Mesodermal cell (in vitro differentiated cells): ENCODE measurements at regions not wholly inside any gene's neighbourhood (a gene's known extent, or its start where the extent isn't known, plus 50 kb on each side); places are given as distances from the start of the nearest gene placed in this dataset.
"Not testable (repeated sequence)": the region's sequence is repeated elsewhere in the genome, so short reads cannot be mapped to it uniquely, and the experiment has no call there.

Source experiments
- H3K27ac ChIP-seq: 2 replicates; pipeline ENCODE4 v1.7.0; 2013; ENCODE audit warnings: mild to moderate bottlenecking, low read depth, low read length, moderate library complexity; ENCODE audit not compliant: severe bottlenecking
- H3K36me3 ChIP-seq: 2 replicates; pipeline ENCODE4 v1.7.1; 2013; ENCODE audit warnings: mild to moderate bottlenecking, low read length, moderate library complexity; ENCODE audit not compliant: control insufficient read depth, insufficient read depth
- H3K4me1 ChIP-seq: one replicate; pipeline ENCODE4 v1.7.1; 2013; ENCODE audit warnings: mild to moderate bottlenecking, low read length; ENCODE audit not compliant: insufficient read depth, control insufficient read depth, poor library complexity, severe bottlenecking
- H3K4me3 ChIP-seq: 2 replicates; pipeline ENCODE4 v1.7.0; 2013; ENCODE audit warnings: low read length, control low read depth, mild to moderate bottlenecking; ENCODE audit not compliant: insufficient read depth, poor library complexity, severe bottlenecking; ENCODE audit errors: extremely low read depth
- H3K9me3 ChIP-seq: 2 replicates; pipeline ENCODE4 v1.7.1; 2013; ENCODE audit warnings: mild to moderate bottlenecking, low read length, moderate library complexity; ENCODE audit not compliant: control insufficient read depth
- WGBS, 2 experiments: methylation state at CpG; one replicate each; pipeline ENCODE4 v1.1.5; 2013; ENCODE audit warnings: missing lambda C conversion rate in 2 of 2; ENCODE audit not compliant: insufficient coverage in 2 of 2; 5-methylcytosine and 5-hydroxymethylcytosine counted together

GRCh38 chr2:111517050-111517720, 366.8 kb downstream of the ANAPC1 start:
- H3K4me1 ChIP-seq, H3K27ac ChIP-seq, H3K9me3 ChIP-seq, H3K4me3 ChIP-seq, H3K36me3 ChIP-seq: not testable (repeated sequence)
- no CpG with 5 or more reads among the region's 2 CpGs for WGBS, 2 experiments

- not testable (repeated sequence) for H3K36me3 ChIP-seq, H3K4me1 ChIP-seq, H3K27ac ChIP-seq, H3K9me3 ChIP-seq, H3K4me3 ChIP-seq
- WGBS, 2 experiments = no CpG with 5 or more reads among the region's 2 CpGs
Measured at GRCh38 chr2:111517721-111518053, 366.3 kb downstream of the ANAPC1 start.

GRCh38 chr2:111519071-111519470, 364.9 kb downstream of the ANAPC1 start:
- Histone ChIP-seq H3K4me3 (no peak overlapping the region), H3K36me3 (no peaks in the 10 kb centered on the region), H3K4me1 (peaks cover 7% of the 10 kb centered on the region), H3K27ac (no peak overlapping the region), H3K9me3 (no peaks in the 10 kb centered on the region)
- 100% methylated on average over 1 to 3 of the region's 3 CpGs for WGBS, 2 experiments

GRCh38 chr2:111522231-111522768, 361.7 kb downstream of the ANAPC1 start:
- WGBS, 2 experiments = 80 to 92% methylated on average over 1 to 5 of the region's 5 CpGs
- no peaks in the 10 kb centered on the region for H3K9me3 ChIP-seq
- no peak overlapping the region for H3K4me3 ChIP-seq
- H3K27ac ChIP-seq = no peak overlapping the region
- no peaks in the 10 kb centered on the region for H3K36me3 ChIP-seq
- H3K4me1 ChIP-seq = peaks cover 7% of the 10 kb centered on the region

GRCh38 chr2:111523009-111523408, 361.0 kb downstream of the ANAPC1 start:
- Histone ChIP-seq H3K36me3 (no peaks in the 10 kb centered on the region), H3K4me1 (peaks cover 7% of the 10 kb centered on the region), H3K27ac (no peak overlapping the region), H3K4me3 (no peak overlapping the region), H3K9me3 (no peaks in the 10 kb centered on the region)
- WGBS, 2 experiments = 91 to 94% methylated on average over 8 to 10 of the region's 12 CpGs

GRCh38 chr2:111525026-111525425, 359.0 kb downstream of the ANAPC1 start:
- not testable (repeated sequence) for H3K27ac ChIP-seq, H3K4me3 ChIP-seq, H3K9me3 ChIP-seq, H3K4me1 ChIP-seq, H3K36me3 ChIP-seq
- WGBS, 2 experiments = no CpG with 5 or more reads among the region's 4 CpGs

GRCh38 chr2:111526041-111526639, 357.9 kb downstream of the ANAPC1 start:
- not testable (repeated sequence) for H3K27ac ChIP-seq, H3K4me1 ChIP-seq, H3K9me3 ChIP-seq, H3K36me3 ChIP-seq, H3K4me3 ChIP-seq
- WGBS, 2 experiments = no CpG with 5 or more reads among the region's 7 CpGs

GRCh38 chr2:111527707-111528400, 356.1 kb downstream of the ANAPC1 start:
- not testable (repeated sequence) for H3K4me3 ChIP-seq, H3K27ac ChIP-seq, H3K4me1 ChIP-seq, H3K9me3 ChIP-seq, H3K36me3 ChIP-seq
- WGBS, 2 experiments = 92 to 100% methylated on average over 4 to 5 of the region's 10 CpGs

- 18 to 72% methylated on average over 2 to 3 of the region's 4 CpGs for WGBS, 2 experiments
- H3K9me3 ChIP-seq, H3K4me3 ChIP-seq, H3K36me3 ChIP-seq, H3K27ac ChIP-seq, H3K4me1 ChIP-seq: not testable (repeated sequence)
Measured at GRCh38 chr2:111529022-111529421, 355.0 kb downstream of the ANAPC1 start.

GRCh38 chr2:111530239-111530965, 353.6 kb downstream of the ANAPC1 start:
- WGBS, 2 experiments = 56 to 73% methylated on average over 2 of the region's 5 CpGs
- H3K4me1 ChIP-seq, H3K4me3 ChIP-seq, H3K9me3 ChIP-seq, H3K27ac ChIP-seq, H3K36me3 ChIP-seq: not testable (repeated sequence)
